ENCODE measurements at regions not wholly inside any gene's neighbourhood (a gene's known extent, or its start where the extent isn't known, plus 50 kb on each side); places are given as distances from the start of the nearest gene placed in this dataset.

- intact Hi-C loops (cut with DNase I), result no loop called here
- no peak overlapping the region for H3K27ac ChIP-seq
- no peaks in the 10 kb centered on the region for H3K9me3 ChIP-seq
- no peak for TF ChIP-seq POLR2A (IDR thresholded peaks at IDR 0.05)
- no peak for TF ChIP-seq CTCF (IDR thresholded peaks at IDR 0.05)
- no peak overlapping the region for H3K4me3 ChIP-seq
- WGBS, 2 donors, result 49 to 51% methylated on average over 4 of the region's 4 CpGs
- H3K4me1 ChIP-seq, result no peaks in the 10 kb centered on the region
- DNase-seq (no peak), ATAC-seq (no peak)
- no peaks in the 10 kb centered on the region for H3K36me3 ChIP-seq (replicated peaks in 1 of 2; ENCODE audit: insufficient read depth in 1 of 2, low read depth in 2 of 2)
- H3K27me3 ChIP-seq, result no peaks in the 10 kb centered on the region
Measured at GRCh38 chr7:52797801-52798200, 237.6 kb upstream of the POM121L12 start.

GRCh38 chr7:52794621-52795020 lies 240.8 kb upstream of the POM121L12 start:
- no peak overlapping the region for H3K27ac ChIP-seq
- intact Hi-C loops (cut with DNase I), result no loop called here
- H3K36me3 ChIP-seq (replicated peaks in 1 of 2; ENCODE audit: insufficient read depth in 1 of 2, low read depth in 2 of 2), result no peaks in the 10 kb centered on the region
- ATAC-seq (no peak), DNase-seq (no peak)
- H3K4me3 ChIP-seq, result no peak overlapping the region
- 74 to 82% methylated on average over 1 of the region's 1 CpG for WGBS, 2 donors
- no peaks in the 10 kb centered on the region for H3K9me3 ChIP-seq
- no peaks in the 10 kb centered on the region for H3K4me1 ChIP-seq
- no peaks in the 10 kb centered on the region for H3K27me3 ChIP-seq
- TF ChIP-seq CTCF (IDR thresholded peaks at IDR 0.05) (no peak), POLR2A (IDR thresholded peaks at IDR 0.05) (no peak)

- H3K4me3 ChIP-seq, result no peak overlapping the region
- H3K27me3 ChIP-seq, result no peaks in the 10 kb centered on the region
- WGBS, 2 donors, result 47 to 53% methylated on average over 4 of the region's 4 CpGs
- TF ChIP-seq CTCF (IDR thresholded peaks at IDR 0.05) (no peak), POLR2A (IDR thresholded peaks at IDR 0.05) (no peak)
- no peaks in the 10 kb centered on the region for H3K36me3 ChIP-seq (replicated peaks in 1 of 2; ENCODE audit: insufficient read depth in 1 of 2, low read depth in 2 of 2)
- H3K4me1 ChIP-seq, result no peaks in the 10 kb centered on the region
- ATAC-seq, result no peak
- H3K27ac ChIP-seq, result no peak overlapping the region
- no peaks in the 10 kb centered on the region for H3K9me3 ChIP-seq
- intact Hi-C loops (cut with DNase I), result no loop called here
- no peak for DNase-seq
Measured at GRCh38 chr7:52791176-52791700, 244.2 kb upstream of the POM121L12 start.

GRCh38 chr7:52786174-52786573 lies 249.3 kb upstream of the POM121L12 start:
- 24 to 28% methylated on average over 3 of the region's 3 CpGs for WGBS, 2 donors
- no peaks in the 10 kb centered on the region for H3K27me3 ChIP-seq
- no peaks in the 10 kb centered on the region for H3K4me1 ChIP-seq
- no peak overlapping the region for H3K27ac ChIP-seq
- DNase-seq, result no peak
- no peaks in the 10 kb centered on the region for H3K9me3 ChIP-seq
- intact Hi-C loops (cut with DNase I), result no loop called here
- no peak for ATAC-seq
- no peak for TF ChIP-seq POLR2A (IDR thresholded peaks at IDR 0.05)
- TF ChIP-seq CTCF (IDR thresholded peaks at IDR 0.05), result no peak
- no peak overlapping the region for H3K4me3 ChIP-seq
- H3K36me3 ChIP-seq (replicated peaks in 1 of 2; ENCODE audit: insufficient read depth in 1 of 2, low read depth in 2 of 2), result no peaks in the 10 kb centered on the region

GRCh38 chr7:52782348-52782747 lies 253.1 kb upstream of the POM121L12 start:
- H3K4me3 ChIP-seq, result no peak overlapping the region
- H3K36me3 ChIP-seq (replicated peaks in 1 of 2; ENCODE audit: insufficient read depth in 1 of 2, low read depth in 2 of 2), result no peaks in the 10 kb centered on the region
- no peak for DNase-seq
- 42 to 45% methylated on average over 5 of the region's 5 CpGs for WGBS, 2 donors
- no peaks in the 10 kb centered on the region for H3K27me3 ChIP-seq
- ATAC-seq, result no peak
- no peak for TF ChIP-seq CTCF (IDR thresholded peaks at IDR 0.05)
- no peak for TF ChIP-seq POLR2A (IDR thresholded peaks at IDR 0.05)
- H3K27ac ChIP-seq, result no peak overlapping the region
- H3K4me1 ChIP-seq, result no peaks in the 10 kb centered on the region
- intact Hi-C loops (cut with DNase I), result no loop called here
- no peaks in the 10 kb centered on the region for H3K9me3 ChIP-seq

Measured in body of pancreas (tissue), 4 donors.